Uterus (tissue), 3 donors: ENCODE measurements at regions not wholly inside any gene's neighbourhood (a gene's known extent, or its start where the extent isn't known, plus 50 kb on each side); places are given as distances from the start of the nearest gene placed in this dataset.

Experiments used
- DNase-seq, 2 donors: peaks; one replicate each; pipeline ENCODE4 v3.0.0-alpha.2; 2019 to 2020
- H3K27ac ChIP-seq, 2 donors: fragments of 200-600 bp; sonication (generic); 1 replicate in 1 of 2; 2 replicates in 1 of 2; pipeline ENCODE4 v1.5.1; 2016 to 2018
- H3K27me3 ChIP-seq, 2 donors: fragments of 200-600 bp; sonication (generic); one replicate each; pipeline ENCODE4 v1.5.1; 2018 to 2019; ENCODE audit warnings: control low read depth in 1 of 2
- H3K36me3 ChIP-seq, 2 donors: fragments of 200-600 bp; sonication (generic); one replicate each; pipeline ENCODE4 v1.5.1; 2019; ENCODE audit warnings: control low read depth in 1 of 2
- H3K4me1 ChIP-seq, 2 donors: fragments of 200-600 bp; sonication (generic); one replicate each; pipeline ENCODE4 v1.5.1; 2018 to 2019; ENCODE audit warnings: control low read depth in 1 of 2
- H3K4me3 ChIP-seq, 2 donors: fragments of 200-600 bp; sonication (generic); 1 replicate in 1 of 2; 2 replicates in 1 of 2; pipeline ENCODE4 v1.5.1; 2018 to 2019; ENCODE audit warnings: mild to moderate bottlenecking in 1 of 2
- H3K9me3 ChIP-seq, 2 donors: fragments of 200-600 bp; sonication (generic); one replicate each; pipeline ENCODE4 v1.5.1; 2019; ENCODE audit warnings: control low read depth in 1 of 2
- CTCF ChIP-seq, 4 experiments: fragments of 200-600 bp in 2 of 4; fragments of 450-650 bp in 2 of 4; sonication (generic) in 2 of 4; IDR thresholded peaks; one replicate each; pipeline ENCODE4 v1.5.1; 2016 to 2019; ENCODE audit warnings: antibody characterized with exemption in 4 of 4, mild to moderate bottlenecking in 2 of 4, moderate library complexity in 1 of 4
- POLR2A ChIP-seq, 2 donors: fragments of 450-650 bp; IDR thresholded peaks; one replicate each; pipeline ENCODE4 v1.6.1; 2016; ENCODE audit warnings: antibody characterized with exemption in 2 of 2, mild to moderate bottlenecking in 1 of 2, moderate library complexity in 1 of 2
- intact Hi-C: fragments of 100-400 bp; cut with DNase I; formaldehyde crosslinking; loops from one replicate; pipeline ENCODE4 v1.15.1; 2023; ENCODE audit warnings: low total_unique reads
- donor health status: DM: yes; HTN: yes; CAD: no.

GRCh38 chr14:84107835-84108343 is 1422.1 kb upstream of the FLRT2 start:
- Histone ChIP-seq H3K4me1 (no peaks in the 10 kb centered on the region), H3K4me3 (no peak overlapping the region), H3K36me3 (no peaks in the 10 kb centered on the region), H3K9me3 (no peaks in the 10 kb centered on the region), H3K27me3 (no peaks in the 10 kb centered on the region), H3K27ac (no peak overlapping the region)
- no peak for TF ChIP-seq CTCF (IDR thresholded peaks at IDR 0.05)
- TF ChIP-seq POLR2A (IDR thresholded peaks at IDR 0.05), result no peak
- intact Hi-C loops, result no loop called here
- no peak for DNase-seq

- no peak for TF ChIP-seq CTCF (IDR thresholded peaks at IDR 0.05)
- no peak for TF ChIP-seq POLR2A (IDR thresholded peaks at IDR 0.05)
- no peaks in the 10 kb centered on the region for H3K9me3 ChIP-seq
- H3K36me3 ChIP-seq, result no peaks in the 10 kb centered on the region
- intact Hi-C loops, result no loop called here
- H3K27ac ChIP-seq, result no peak overlapping the region
- no peaks in the 10 kb centered on the region for H3K4me1 ChIP-seq
- no peak for DNase-seq
- no peaks in the 10 kb centered on the region for H3K27me3 ChIP-seq
- no peak overlapping the region for H3K4me3 ChIP-seq
These were observed 1421.0 kb upstream of the FLRT2 start for GRCh38 chr14:84108746-84109457.

- no peaks in the 10 kb centered on the region for H3K27me3 ChIP-seq
- TF ChIP-seq CTCF (IDR thresholded peaks at IDR 0.05) (no peak), POLR2A (IDR thresholded peaks at IDR 0.05) (no peak)
- intact Hi-C loops, result no loop called here
These were observed 1417.4 kb upstream of the FLRT2 start for GRCh38 chr14:84112589-84112988.

GRCh38 chr14:84125676-84126075 is 1404.3 kb upstream of the FLRT2 start:
- Histone ChIP-seq H3K4me1 (no peaks in the 10 kb centered on the region), H3K27me3 (no peaks in the 10 kb centered on the region), H3K36me3 (no peaks in the 10 kb centered on the region), H3K4me3 (no peak overlapping the region), H3K27ac (no peak overlapping the region), H3K9me3 (no peaks in the 10 kb centered on the region)
- no peak for DNase-seq
- intact Hi-C loops, result no loop called here
- no peak for TF ChIP-seq CTCF (IDR thresholded peaks at IDR 0.05)
- no peak for TF ChIP-seq POLR2A (IDR thresholded peaks at IDR 0.05)

More at GRCh38 chr14:84112589-84112988, 1417.4 kb upstream of the FLRT2 start:
- no peak for DNase-seq
- Histone ChIP-seq H3K27ac (no peak overlapping the region), H3K4me1 (no peaks in the 10 kb centered on the region), H3K4me3 (no peak overlapping the region), H3K36me3 (no peaks in the 10 kb centered on the region), H3K9me3 (no peaks in the 10 kb centered on the region)

GRCh38 chr14:84127495-84127894 is 1402.4 kb upstream of the FLRT2 start:
- intact Hi-C loops, result no loop called here
- H3K36me3 ChIP-seq, result no peaks in the 10 kb centered on the region

More at GRCh38 chr14:84127495-84127894, 1402.4 kb upstream of the FLRT2 start:
- H3K9me3 ChIP-seq, result no peaks in the 10 kb centered on the region
- H3K4me1 ChIP-seq, result no peaks in the 10 kb centered on the region
- no peak overlapping the region for H3K27ac ChIP-seq
- no peak overlapping the region for H3K4me3 ChIP-seq
- TF ChIP-seq CTCF (IDR thresholded peaks at IDR 0.05) (no peak), POLR2A (IDR thresholded peaks at IDR 0.05) (no peak)
- no peak for DNase-seq
- H3K27me3 ChIP-seq, result no peaks in the 10 kb centered on the region
